ENCODE measurements at regions not wholly inside any gene's neighbourhood (a gene's known extent, or its start where the extent isn't known, plus 50 kb on each side); places are given as distances from the start of the nearest gene placed in this dataset.

DNA sequence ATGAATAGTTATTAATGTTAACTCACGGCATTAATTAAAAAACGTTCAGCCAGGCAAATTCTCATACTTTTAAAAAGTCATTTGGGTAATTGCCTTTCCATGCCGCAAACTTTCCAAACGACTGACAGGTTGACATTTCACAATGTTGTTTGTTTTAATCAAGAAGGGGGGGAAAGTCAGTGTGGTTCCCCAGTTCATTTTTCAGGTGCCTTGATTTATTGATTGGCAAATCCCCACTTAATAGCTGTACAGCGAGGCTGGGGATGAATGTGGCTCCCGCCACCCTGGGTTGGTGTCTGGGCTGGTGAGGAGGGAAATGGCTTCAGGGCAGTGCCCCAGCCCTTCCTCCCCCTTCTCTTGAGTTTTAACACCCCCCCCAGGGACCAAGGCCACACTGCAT is 318.0 kb downstream of the SOX9 start:
- TF ChIP-seq, protein P1, sequence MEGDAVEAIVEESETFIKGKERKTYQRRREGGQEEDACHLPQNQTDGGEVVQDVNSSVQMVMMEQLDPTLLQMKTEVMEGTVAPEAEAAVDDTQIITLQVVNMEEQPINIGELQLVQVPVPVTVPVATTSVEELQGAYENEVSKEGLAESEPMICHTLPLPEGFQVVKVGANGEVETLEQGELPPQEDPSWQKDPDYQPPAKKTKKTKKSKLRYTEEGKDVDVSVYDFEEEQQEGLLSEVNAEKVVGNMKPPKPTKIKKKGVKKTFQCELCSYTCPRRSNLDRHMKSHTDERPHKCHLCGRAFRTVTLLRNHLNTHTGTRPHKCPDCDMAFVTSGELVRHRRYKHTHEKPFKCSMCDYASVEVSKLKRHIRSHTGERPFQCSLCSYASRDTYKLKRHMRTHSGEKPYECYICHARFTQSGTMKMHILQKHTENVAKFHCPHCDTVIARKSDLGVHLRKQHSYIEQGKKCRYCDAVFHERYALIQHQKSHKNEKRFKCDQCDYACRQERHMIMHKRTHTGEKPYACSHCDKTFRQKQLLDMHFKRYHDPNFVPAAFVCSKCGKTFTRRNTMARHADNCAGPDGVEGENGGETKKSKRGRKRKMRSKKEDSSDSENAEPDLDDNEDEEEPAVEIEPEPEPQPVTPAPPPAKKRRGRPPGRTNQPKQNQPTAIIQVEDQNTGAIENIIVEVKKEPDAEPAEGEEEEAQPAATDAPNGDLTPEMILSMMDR (IDR thresholded peaks at IDR 0.05; ENCODE audit: unreplicated experiment): no peak
- peaks cover 2% of the 10 kb centered on the region for H3K27me3 Mint-ChIP-seq (ENCODE audit: unreplicated experiment)
- H3K27ac Mint-ChIP-seq (ENCODE audit: unreplicated experiment): no peak overlapping the region
- H3K36me3 Mint-ChIP-seq (ENCODE audit: low read depth, unreplicated experiment): no peaks in the 10 kb centered on the region
- H3K4me3 Mint-ChIP-seq (ENCODE audit: unreplicated experiment): no peak overlapping the region
- no peak for DNase-seq (ENCODE audit: low spot score)
- no peaks in the 10 kb centered on the region for H3K9me3 Mint-ChIP-seq (ENCODE audit: unreplicated experiment)
- H3K4me1 Mint-ChIP-seq (ENCODE audit: unreplicated experiment): no peaks in the 10 kb centered on the region

DNA sequence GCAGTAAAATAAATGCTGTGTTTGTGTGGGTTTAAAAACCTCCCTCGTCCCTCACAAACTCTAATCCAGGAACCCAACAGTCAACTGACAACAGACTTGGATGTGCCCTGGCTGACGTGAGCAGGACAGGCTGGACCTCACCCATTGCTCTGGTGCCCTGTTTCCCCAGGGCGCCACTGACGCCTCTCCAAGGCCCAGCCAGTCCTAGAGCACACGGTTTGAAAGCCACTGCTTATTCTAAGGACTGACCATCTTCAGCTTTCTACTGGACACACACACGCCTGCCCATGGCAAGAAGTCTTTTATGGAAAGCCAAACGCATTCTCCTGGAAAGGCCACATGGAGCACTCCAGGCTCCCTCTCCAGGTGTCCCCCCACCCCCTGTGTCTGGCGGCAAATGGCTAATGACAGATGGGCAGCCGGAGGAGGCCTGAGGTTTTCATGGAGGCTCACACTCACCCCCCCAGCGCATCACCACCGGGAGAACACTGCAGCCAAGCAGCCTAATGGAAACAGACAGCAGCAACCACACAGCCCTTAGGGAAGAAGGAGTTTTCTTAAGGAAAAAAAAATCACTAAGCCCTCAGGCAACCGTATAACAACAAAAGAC is 319.2 kb downstream of the SOX9 start:
- no peaks in the 10 kb centered on the region for H3K9me3 Mint-ChIP-seq (ENCODE audit: unreplicated experiment)

DNA sequence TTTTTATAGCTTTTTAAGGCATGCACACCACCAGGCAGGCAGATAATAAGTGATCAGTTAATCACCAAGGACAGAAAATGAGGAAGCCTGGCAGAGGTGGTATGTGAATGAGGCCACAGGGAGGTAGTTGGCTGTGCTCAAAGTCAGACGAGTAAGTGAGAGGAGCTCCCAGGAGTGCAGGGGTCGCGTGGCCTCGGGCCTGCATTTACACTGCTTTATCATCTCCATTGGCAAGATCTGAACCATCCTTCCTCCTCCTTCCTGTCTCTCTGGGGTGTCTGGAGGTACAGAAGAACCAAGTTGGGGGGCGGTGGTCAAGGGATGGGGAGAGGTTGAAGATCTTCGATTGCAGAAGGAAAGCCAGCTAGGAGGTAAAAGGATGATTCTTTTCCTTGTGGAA is 320.1 kb downstream of the SOX9 start:
- TF ChIP-seq, protein P1 (IDR thresholded peaks at IDR 0.05; ENCODE audit: unreplicated experiment): no peak
- Mint-ChIP-seq H3K4me1 (ENCODE audit: unreplicated experiment) (no peaks in the 10 kb centered on the region), H3K27me3 (ENCODE audit: unreplicated experiment) (peaks cover 2% of the 10 kb centered on the region), H3K9me3 (ENCODE audit: unreplicated experiment) (no peaks in the 10 kb centered on the region), H3K4me3 (ENCODE audit: unreplicated experiment) (no peak overlapping the region), H3K36me3 (ENCODE audit: low read depth, unreplicated experiment) (no peaks in the 10 kb centered on the region), H3K27ac (ENCODE audit: unreplicated experiment) (no peak overlapping the region)
- no peak for DNase-seq (ENCODE audit: low spot score)

More for the DNA sequence above, 319.2 kb downstream of the SOX9 start:
- Mint-ChIP-seq H3K36me3 (ENCODE audit: low read depth, unreplicated experiment) (no peaks in the 10 kb centered on the region), H3K27ac (ENCODE audit: unreplicated experiment) (no peak overlapping the region), H3K4me3 (ENCODE audit: unreplicated experiment) (no peak overlapping the region), H3K4me1 (ENCODE audit: unreplicated experiment) (no peaks in the 10 kb centered on the region), H3K27me3 (ENCODE audit: unreplicated experiment) (peaks cover 2% of the 10 kb centered on the region)
- TF ChIP-seq, protein P1 (IDR thresholded peaks at IDR 0.05; ENCODE audit: unreplicated experiment): no peak
- DNase-seq (ENCODE audit: low spot score): no peak

DNA sequence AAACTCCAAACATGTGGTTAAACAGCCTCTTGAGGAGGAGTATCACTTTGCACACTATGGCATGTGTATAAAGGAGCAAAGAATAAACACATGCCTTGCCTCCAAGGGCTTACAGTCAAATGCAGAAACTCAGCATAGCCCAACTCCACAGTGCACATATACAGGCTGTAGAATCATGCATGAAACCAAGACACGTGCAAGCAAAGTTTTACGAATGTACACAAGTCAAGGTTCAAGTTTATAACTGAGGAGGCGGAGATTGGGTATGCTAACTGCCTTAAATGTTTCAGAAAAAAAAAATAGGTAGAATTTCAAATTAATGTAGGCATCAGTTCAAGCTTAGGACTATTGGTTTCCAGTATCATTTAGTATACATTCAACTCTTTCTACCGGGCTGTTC is 321.1 kb downstream of the SOX9 start:
- H3K27ac Mint-ChIP-seq (ENCODE audit: unreplicated experiment): no peak overlapping the region
- DNase-seq (ENCODE audit: low spot score): no peak
- H3K9me3 Mint-ChIP-seq (ENCODE audit: unreplicated experiment): no peaks in the 10 kb centered on the region
- TF ChIP-seq, protein P1 (IDR thresholded peaks at IDR 0.05; ENCODE audit: unreplicated experiment): no peak
- H3K36me3 Mint-ChIP-seq (ENCODE audit: low read depth, unreplicated experiment): no peaks in the 10 kb centered on the region
- H3K27me3 Mint-ChIP-seq (ENCODE audit: unreplicated experiment): peaks cover 2% of the 10 kb centered on the region
- no peak overlapping the region for H3K4me3 Mint-ChIP-seq (ENCODE audit: unreplicated experiment)
- no peaks in the 10 kb centered on the region for H3K4me1 Mint-ChIP-seq (ENCODE audit: unreplicated experiment)

DNA sequence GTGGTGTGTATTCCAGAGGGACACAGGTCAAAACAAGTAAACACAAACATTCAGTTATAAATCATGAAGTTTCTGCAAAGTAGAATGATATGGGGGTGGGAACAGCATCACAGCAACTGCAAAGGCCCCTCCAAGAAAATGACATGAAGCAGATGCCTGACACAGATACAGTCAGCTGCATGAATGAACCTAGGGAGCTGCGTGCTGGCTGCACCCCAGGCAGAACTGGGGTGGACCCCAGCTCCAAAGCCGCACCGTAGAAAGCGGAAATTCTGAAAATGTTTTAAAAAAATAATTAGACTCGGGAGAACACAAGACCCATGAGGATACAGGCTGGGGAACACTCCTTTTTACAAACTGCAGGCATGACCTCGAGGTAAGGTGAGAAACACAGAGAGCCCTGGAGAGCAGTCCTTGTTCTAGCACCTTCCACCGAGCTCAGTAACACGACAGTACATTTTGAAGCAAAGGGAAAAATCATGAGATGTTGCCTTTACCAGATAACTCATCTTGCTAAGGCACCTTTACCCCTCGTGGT is 323.8 kb downstream of the SOX9 start:
- DNase-seq (ENCODE audit: low spot score): no peak
- TF ChIP-seq, protein P1 (IDR thresholded peaks at IDR 0.05; ENCODE audit: unreplicated experiment): no peak
- H3K4me3 Mint-ChIP-seq (ENCODE audit: unreplicated experiment): no peak overlapping the region
- no peak overlapping the region for H3K27ac Mint-ChIP-seq (ENCODE audit: unreplicated experiment)
- H3K9me3 Mint-ChIP-seq (ENCODE audit: unreplicated experiment): no peaks in the 10 kb centered on the region
- H3K4me1 Mint-ChIP-seq (ENCODE audit: unreplicated experiment): no peaks in the 10 kb centered on the region
- no peaks in the 10 kb centered on the region for H3K36me3 Mint-ChIP-seq (ENCODE audit: low read depth, unreplicated experiment)
- peaks cover 2% of the 10 kb centered on the region for H3K27me3 Mint-ChIP-seq (ENCODE audit: unreplicated experiment)
